SU-DHL-6 (cell line): ENCODE measurements at regions not wholly inside any gene's neighbourhood (a gene's known extent, or its start where the extent isn't known, plus 50 kb on each side); places are given as distances from the start of the nearest gene placed in this dataset.

Experiments used
- H2AFZ ChIP-seq: fragments of 200-600 bp; sonication (generic); 2 replicates; pipeline ENCODE4 v1.6.1; 2014; ENCODE audit warnings: low read depth, mild to moderate bottlenecking, moderate library complexity, mixed read lengths, antibody characterized with exemption, low read length; ENCODE audit not compliant: severe bottlenecking
- H3F3A ChIP-seq: fragments of 200-600 bp; shearing (Covaris generic); 2 replicates; pipeline ENCODE4 v1.6.0; 2016; ENCODE audit warnings: antibody characterized with exemption, mild to moderate bottlenecking; ENCODE audit not compliant: insufficient read depth
- H3K27ac ChIP-seq: fragments of 200-600 bp; sonication (generic); 2 replicates; pipeline ENCODE4 v1.5.1; 2016; ENCODE audit warnings: low read depth, mild to moderate bottlenecking, low read length, moderate library complexity, mixed read lengths
- H3K27me3 ChIP-seq: fragments of 200-600 bp; sonication (generic), shearing (Covaris generic); 2 replicates; pipeline ENCODE4 v1.6.0; 2014; ENCODE audit warnings: mild to moderate bottlenecking, low read length
- H3K36me3 ChIP-seq: fragments of 200-600 bp; sonication (generic); 2 replicates; pipeline ENCODE4 v1.6.1; 2014; ENCODE audit warnings: mild to moderate bottlenecking, low read length, mixed read lengths
- H3K4me2 ChIP-seq: fragments of 300-600, 200-600 bp; shearing (Covaris generic), sonication (generic); 2 replicates; pipeline ENCODE4 v1.6.0; 2014; ENCODE audit warnings: low read length, low read depth, mild to moderate bottlenecking; ENCODE audit not compliant: poor library complexity, severe bottlenecking
- H3K4me3 ChIP-seq: fragments of 200-600 bp; sonication (generic); 2 replicates; pipeline ENCODE4 v1.5.1; 2014; ENCODE audit warnings: antibody characterized with exemption, low read length, mild to moderate bottlenecking, mixed read lengths; ENCODE audit not compliant: insufficient read depth, poor library complexity, severe bottlenecking
- H3K79me2 ChIP-seq: fragments of 200-600 bp; sonication (generic); 2 replicates; pipeline ENCODE4 v1.6.1; 2014; ENCODE audit warnings: mild to moderate bottlenecking, low read length, moderate library complexity; ENCODE audit not compliant: insufficient read depth
- H3K9ac ChIP-seq: fragments of 200-600 bp; sonication (generic); 2 replicates; pipeline ENCODE4 v1.7.0; 2014; ENCODE audit warnings: mild to moderate bottlenecking, low read length
- H3K9me2 ChIP-seq: fragments of 200-600 bp; sonication (generic); replicated peaks from 2 replicates; pipeline ENCODE4 v1.6.1; 2014; ENCODE audit warnings: low read length; ENCODE audit not compliant: insufficient read depth
- H3K9me3 ChIP-seq: fragments of 200-600 bp; sonication (generic); 2 replicates; pipeline ENCODE4 v1.6.1; 2014; ENCODE audit warnings: low read length, mixed read lengths; ENCODE audit not compliant: insufficient read depth
- H4K20me1 ChIP-seq: fragments of 200-600 bp; sonication (generic); 2 replicates; pipeline ENCODE4 v1.6.1; 2014; ENCODE audit warnings: low read depth, mild to moderate bottlenecking, antibody characterized with exemption, low read length, moderate library complexity, mixed read lengths
- CTCF ChIP-seq: fragments of 200-600 bp; sonication (generic); IDR thresholded peaks from one replicate; pipeline ENCODE4 v1.5.1; 2017; ENCODE audit warnings: antibody characterized with exemption, mild to moderate bottlenecking, low read length, moderate library complexity; ENCODE audit not compliant: insufficient read depth, poor library complexity, severe bottlenecking
- EZH2phosphoT487 ChIP-seq: fragments of 200-600 bp; sonication (generic), shearing (Covaris generic); conservative IDR thresholded peaks from 2 replicates; pipeline ENCODE4 v1.6.1; 2018; ENCODE audit warnings: mild to moderate bottlenecking, antibody characterized with exemption, low read length, moderate library complexity, mixed read lengths

- Histone ChIP-seq H3K27me3 (no peaks in the 10 kb centered on the region), H4K20me1 (no peaks in the 10 kb centered on the region), H2AFZ (no peak overlapping the region), H3K4me3 (no peak overlapping the region), H3K9me2 (no peaks in the 10 kb centered on the region), H3K9ac (no peak overlapping the region), H3K9me3 (no peaks in the 10 kb centered on the region), H3K27ac (no peak overlapping the region), H3K4me2 (no peak overlapping the region), H3K79me2 (no peaks in the 10 kb centered on the region), H3F3A (no peaks in the 10 kb centered on the region), H3K36me3 (no peaks in the 10 kb centered on the region)
- no peak for TF ChIP-seq EZH2phosphoT487
- no peak for TF ChIP-seq CTCF
Measured at GRCh38 chr10:52551046-52551445, 221.5 kb downstream of the MBL2 start.

GRCh38 chr10:52558090-52558489 is 214.5 kb downstream of the MBL2 start:
- H3K27ac ChIP-seq: no peak overlapping the region
- H2AFZ ChIP-seq: no peak overlapping the region
- TF ChIP-seq EZH2phosphoT487: no peak
- TF ChIP-seq CTCF: no peak
- H4K20me1 ChIP-seq: no peaks in the 10 kb centered on the region
- no peak overlapping the region for H3K9ac ChIP-seq
- H3F3A ChIP-seq: no peaks in the 10 kb centered on the region
- no peaks in the 10 kb centered on the region for H3K36me3 ChIP-seq
- no peaks in the 10 kb centered on the region for H3K27me3 ChIP-seq
- no peaks in the 10 kb centered on the region for H3K79me2 ChIP-seq
- H3K9me3 ChIP-seq: no peaks in the 10 kb centered on the region
- no peak overlapping the region for H3K4me3 ChIP-seq
- H3K4me2 ChIP-seq: no peak overlapping the region
- H3K9me2 ChIP-seq: no peaks in the 10 kb centered on the region

DNA sequence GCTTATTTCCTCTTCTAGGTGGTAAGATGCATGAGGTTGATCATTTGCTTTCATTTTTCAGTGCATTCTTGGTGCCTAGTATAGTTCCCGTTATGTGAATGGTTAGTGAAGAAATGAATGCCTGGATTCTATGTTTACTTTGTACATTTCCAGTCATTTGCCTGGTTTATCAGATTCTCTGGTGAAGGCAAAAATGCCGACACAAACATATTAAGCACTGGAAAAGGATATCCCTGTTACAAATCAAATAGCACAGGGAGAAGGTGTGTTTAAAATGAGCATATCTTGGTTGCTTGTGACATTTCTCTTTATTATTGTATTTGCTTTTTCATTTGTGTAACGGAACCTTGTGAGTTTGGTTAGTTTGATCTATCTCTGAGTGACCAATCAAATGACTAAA is 211.3 kb downstream of the MBL2 start:
- no peak overlapping the region for H3K27ac ChIP-seq
- H2AFZ ChIP-seq: no peak overlapping the region

More for the DNA sequence above, 211.3 kb downstream of the MBL2 start:
- no peaks in the 10 kb centered on the region for H3F3A ChIP-seq
- TF ChIP-seq CTCF: no peak
- no peak for TF ChIP-seq EZH2phosphoT487
- H4K20me1 ChIP-seq: no peaks in the 10 kb centered on the region
- no peak overlapping the region for H3K4me2 ChIP-seq
- H3K9me2 ChIP-seq: no peaks in the 10 kb centered on the region
- H3K9ac ChIP-seq: no peak overlapping the region
- no peaks in the 10 kb centered on the region for H3K27me3 ChIP-seq
- no peaks in the 10 kb centered on the region for H3K79me2 ChIP-seq
- no peak overlapping the region for H3K4me3 ChIP-seq
- H3K9me3 ChIP-seq: no peaks in the 10 kb centered on the region
- H3K36me3 ChIP-seq: no peaks in the 10 kb centered on the region
